ENCODE measurements at regions not wholly inside any gene's neighbourhood (a gene's known extent, or its start where the extent isn't known, plus 50 kb on each side); places are given as distances from the start of the nearest gene placed in this dataset.

DNA sequence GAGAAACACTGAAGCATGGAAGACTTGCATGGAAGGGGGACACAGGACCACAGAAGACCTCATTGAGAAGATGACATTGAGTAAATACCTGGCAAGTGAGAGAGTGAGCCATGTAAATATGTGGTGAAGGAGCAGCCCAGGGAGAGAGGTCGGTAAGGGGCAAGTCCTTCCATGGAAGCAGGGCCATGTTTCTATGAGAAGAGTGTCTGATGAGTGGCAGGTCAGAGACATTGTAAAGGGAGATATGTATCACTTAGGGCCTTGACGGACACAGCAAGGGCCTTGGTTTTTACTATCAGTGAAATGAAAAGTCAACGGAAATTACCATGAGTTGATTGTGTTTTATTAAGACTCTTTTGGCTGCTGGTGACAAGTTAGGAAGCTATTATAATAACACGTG is 336.4 kb downstream of the PLK2 start:
- DNase-seq (ENCODE audit: low spot score), result no peak
- TF ChIP-seq, protein P1, sequence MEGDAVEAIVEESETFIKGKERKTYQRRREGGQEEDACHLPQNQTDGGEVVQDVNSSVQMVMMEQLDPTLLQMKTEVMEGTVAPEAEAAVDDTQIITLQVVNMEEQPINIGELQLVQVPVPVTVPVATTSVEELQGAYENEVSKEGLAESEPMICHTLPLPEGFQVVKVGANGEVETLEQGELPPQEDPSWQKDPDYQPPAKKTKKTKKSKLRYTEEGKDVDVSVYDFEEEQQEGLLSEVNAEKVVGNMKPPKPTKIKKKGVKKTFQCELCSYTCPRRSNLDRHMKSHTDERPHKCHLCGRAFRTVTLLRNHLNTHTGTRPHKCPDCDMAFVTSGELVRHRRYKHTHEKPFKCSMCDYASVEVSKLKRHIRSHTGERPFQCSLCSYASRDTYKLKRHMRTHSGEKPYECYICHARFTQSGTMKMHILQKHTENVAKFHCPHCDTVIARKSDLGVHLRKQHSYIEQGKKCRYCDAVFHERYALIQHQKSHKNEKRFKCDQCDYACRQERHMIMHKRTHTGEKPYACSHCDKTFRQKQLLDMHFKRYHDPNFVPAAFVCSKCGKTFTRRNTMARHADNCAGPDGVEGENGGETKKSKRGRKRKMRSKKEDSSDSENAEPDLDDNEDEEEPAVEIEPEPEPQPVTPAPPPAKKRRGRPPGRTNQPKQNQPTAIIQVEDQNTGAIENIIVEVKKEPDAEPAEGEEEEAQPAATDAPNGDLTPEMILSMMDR (IDR thresholded peaks at IDR 0.05; ENCODE audit: extremely low read depth, missing control alignments), result no peak

DNA sequence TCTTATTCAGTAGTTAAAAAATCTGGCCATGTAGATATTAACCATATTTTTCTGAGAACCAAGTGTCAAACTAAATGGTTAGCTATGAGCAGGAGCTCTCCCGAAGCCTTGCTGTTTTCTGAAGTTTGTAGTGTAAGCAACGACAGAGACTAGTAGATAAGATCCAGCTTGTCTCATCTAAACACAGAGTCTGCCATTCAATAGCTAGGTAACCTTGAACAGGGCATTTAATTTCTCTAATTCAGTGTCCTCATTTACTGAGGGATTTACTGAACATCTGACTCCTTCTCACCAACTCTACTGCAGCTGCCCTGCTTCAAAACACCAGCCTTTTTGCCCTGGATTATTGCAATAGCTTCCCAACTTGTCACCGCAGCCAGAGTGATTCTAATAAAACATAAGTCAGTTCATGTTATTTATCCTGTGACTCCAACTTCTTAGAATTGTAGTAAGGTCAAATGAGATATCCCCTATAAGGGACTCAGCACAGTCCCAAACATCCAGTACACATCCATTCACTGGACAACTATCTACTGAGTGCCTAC is 337.0 kb downstream of the PLK2 start:
- TF ChIP-seq, protein P1 (IDR thresholded peaks at IDR 0.05; ENCODE audit: extremely low read depth, missing control alignments), result no peak
- DNase-seq (ENCODE audit: low spot score), result no peak

DNA sequence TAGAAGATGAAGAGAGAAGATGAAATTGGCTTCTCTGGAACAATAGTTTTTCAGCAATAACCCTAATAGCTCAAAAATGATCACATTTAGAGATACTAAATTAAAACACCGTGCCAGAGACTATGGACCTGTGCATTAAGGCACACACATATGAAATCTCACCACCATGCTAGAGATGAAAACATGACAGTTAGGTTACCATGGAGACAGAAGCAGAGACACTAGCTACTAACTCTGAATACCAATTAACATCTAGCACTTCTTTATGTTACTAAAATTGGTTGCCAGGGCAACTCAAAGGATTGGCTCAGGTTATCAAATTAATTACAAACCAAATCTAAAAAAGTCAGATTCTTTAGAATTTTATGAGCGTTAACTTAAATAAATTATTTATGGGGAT is 337.7 kb downstream of the PLK2 start:
- TF ChIP-seq, protein P1 (IDR thresholded peaks at IDR 0.05; ENCODE audit: extremely low read depth, missing control alignments), result no peak
- no peak for DNase-seq (ENCODE audit: low spot score)

DNA sequence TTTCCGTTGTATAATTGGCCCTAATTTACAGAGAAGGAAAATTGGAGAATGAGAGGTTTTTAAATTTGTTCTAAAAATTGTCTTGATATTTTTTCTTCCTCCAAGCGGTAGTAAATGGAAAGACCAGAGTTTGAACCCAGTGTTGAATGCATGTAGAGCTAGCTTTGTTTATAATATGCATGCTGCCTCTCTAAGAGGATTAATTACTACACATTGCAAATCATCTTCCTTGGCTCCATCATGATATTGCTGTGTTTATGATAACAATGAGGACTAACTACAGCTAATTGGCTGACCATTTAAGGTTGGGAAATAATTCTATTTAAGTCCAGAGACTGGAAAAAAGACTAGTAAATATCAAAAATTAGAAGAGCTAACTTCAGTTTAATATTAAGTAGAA is 338.5 kb downstream of the PLK2 start:
- no peak for DNase-seq (ENCODE audit: low spot score)
- TF ChIP-seq, protein P1 (IDR thresholded peaks at IDR 0.05; ENCODE audit: extremely low read depth, missing control alignments), result no peak

DNA sequence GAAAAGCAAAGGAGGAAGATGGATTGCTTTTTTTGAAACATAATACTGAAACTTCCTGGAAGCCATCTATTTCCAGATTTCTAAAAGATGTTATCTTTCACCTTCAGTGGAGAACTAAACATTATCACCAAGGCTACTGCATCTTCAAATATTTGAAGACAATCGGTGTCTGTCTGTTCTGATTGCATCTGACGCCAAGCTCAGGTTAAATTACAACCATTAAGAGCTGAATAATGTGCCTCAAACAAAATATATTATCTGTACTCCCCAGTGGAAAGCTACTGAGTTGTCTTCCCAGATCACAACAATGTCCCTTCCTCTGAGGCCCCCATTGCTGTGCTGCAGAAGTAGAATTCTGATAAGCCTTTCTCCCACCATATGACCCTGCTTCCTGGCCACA is 342.3 kb downstream of the PLK2 start:
- DNase-seq (ENCODE audit: low spot score), result no peak
- TF ChIP-seq, protein P1 (IDR thresholded peaks at IDR 0.05; ENCODE audit: extremely low read depth, missing control alignments), result no peak

DNA sequence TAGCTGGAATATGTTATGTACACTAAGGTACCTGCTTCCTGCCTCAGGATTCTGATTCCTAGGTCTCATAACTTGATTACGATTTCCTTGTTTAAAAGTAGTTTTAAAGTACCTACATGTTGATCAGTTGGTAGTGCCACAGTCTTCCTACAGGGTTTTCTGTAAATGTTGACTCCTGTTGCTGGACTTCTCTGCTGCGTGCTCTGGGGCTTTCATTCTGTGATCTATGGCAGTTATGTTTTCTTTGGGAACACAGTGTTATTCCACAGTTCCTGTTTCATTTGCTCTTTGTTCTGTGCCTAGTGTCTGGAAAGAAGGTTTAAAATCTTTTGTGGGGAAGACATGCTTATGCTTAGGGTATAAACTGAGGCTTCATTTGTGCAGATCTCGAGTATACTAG is 343.5 kb downstream of the PLK2 start:
- no peak for DNase-seq (ENCODE audit: low spot score)
- TF ChIP-seq, protein P1 (IDR thresholded peaks at IDR 0.05; ENCODE audit: extremely low read depth, missing control alignments), result no peak

DNA sequence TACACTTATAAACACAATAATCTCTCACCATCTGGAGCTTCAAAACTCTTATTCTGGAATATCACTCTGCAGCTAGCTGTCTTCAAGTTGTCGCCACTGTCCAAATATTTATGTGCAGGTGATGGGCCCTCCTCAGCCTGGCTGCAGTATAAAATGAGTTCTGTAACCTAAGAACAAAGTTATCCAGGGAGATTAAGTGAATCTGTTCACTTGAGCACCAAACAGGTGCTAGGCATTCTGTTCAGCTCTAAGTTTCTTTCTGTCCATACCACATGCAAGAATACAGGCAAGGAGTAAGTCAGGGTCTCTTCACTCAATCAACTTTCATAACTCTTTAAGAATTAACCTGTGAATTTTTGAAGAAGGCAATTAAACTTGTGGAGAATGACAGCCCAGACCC is 344.1 kb downstream of the PLK2 start:
- DNase-seq (ENCODE audit: low spot score), result no peak
- TF ChIP-seq, protein P1 (IDR thresholded peaks at IDR 0.05; ENCODE audit: extremely low read depth, missing control alignments), result no peak

Measured in GM20000 (cell line).